T-cell (primary cell): ENCODE measurements at regions not wholly inside any gene's neighbourhood (a gene's known extent, or its start where the extent isn't known, plus 50 kb on each side); places are given as distances from the start of the nearest gene placed in this dataset.

Experiments used
- ATAC-seq, 4 experiments: fragments of 200-7000 bp in 3 of 4; fragments of 150-1000 bp in 1 of 4; cut with Tn5 transposase; replicated peaks in 1 of 4; 1 replicate in 3 of 4; 2 replicates in 1 of 4; pipeline ENCODE4 v1.10.0; 2021; ENCODE audit warnings: moderate library complexity in 3 of 4, mild to moderate bottlenecking in 2 of 4, moderate number of reproducible peaks in 1 of 4
- CTCF ChIA-PET, 2 donors: fragments of 300-600 bp; sonication (Branson Sonifier 250); formaldehyde crosslinking; loops; one replicate each; lab custom pipeline; 2022; ENCODE audit warnings: antibody characterized with exemption in 2 of 2; lab: Charles Lee
- POLR2A ChIA-PET, 2 donors: fragments of 300-600 bp; sonication (Branson Sonifier 250); formaldehyde crosslinking; loops; one replicate each; lab custom pipeline; 2022; ENCODE audit warnings: antibody characterized with exemption in 2 of 2; lab: Charles Lee
- DNase-seq, 35 experiments: peaks; one replicate each; pipeline versions ENCODE4 v3.0.0 to v3.0.0-alpha.2; 2013 to 2023
- H3K27ac ChIP-seq: one replicate; pipeline ENCODE4 v1.5.1; 2013; ENCODE audit warnings: low read length
- H3K27me3 ChIP-seq, 2 experiments: replicated peaks in 1 of 2; 1 replicate in 1 of 2; 2 replicates in 1 of 2; pipeline versions ENCODE4 v1.6.1 to v1.7.0; 2013; ENCODE audit warnings: low read length in 1 of 2, mixed read lengths in 1 of 2; ENCODE audit not compliant: control insufficient read depth in 2 of 2, insufficient read depth in 2 of 2; ENCODE audit errors: extremely low read depth in 1 of 2
- H3K36me3 ChIP-seq, 2 donors: 1 replicate in 1 of 2; 2 replicates in 1 of 2; pipeline versions ENCODE4 v1.6.1 to v1.7.0; 2013; ENCODE audit warnings: low read length in 1 of 2; ENCODE audit not compliant: control insufficient read depth in 2 of 2, insufficient read depth in 1 of 2; ENCODE audit errors: extremely low read depth in 1 of 2
- H3K4me1 ChIP-seq, 2 experiments: 1 replicate in 1 of 2; 2 replicates in 1 of 2; pipeline versions ENCODE4 v1.6.1 to v1.7.0; 2013; ENCODE audit warnings: low read length in 2 of 2, mixed read lengths in 1 of 2; ENCODE audit not compliant: insufficient read depth in 2 of 2, control insufficient read depth in 1 of 2; ENCODE audit errors: extremely low read depth in 1 of 2
- H3K4me3 ChIP-seq, 2 donors: 1 replicate in 1 of 2; 2 replicates in 1 of 2; pipeline versions ENCODE4 v1.5.1 to v1.7.0; 2013; ENCODE audit warnings: mild to moderate bottlenecking in 2 of 2, low read length in 1 of 2, moderate library complexity in 1 of 2; ENCODE audit not compliant: control insufficient read depth in 1 of 2; ENCODE audit errors: extremely low read depth in 1 of 2
- H3K9me3 ChIP-seq: 2 replicates; pipeline ENCODE4 v1.7.0; 2013
- H3K27ac Mint-ChIP-seq, 2 donors: one replicate each; pipeline ENCODE4 v1.8.0; 2020 to 2021; ENCODE audit warnings: mild to moderate bottlenecking in 2 of 2, mixed read lengths in 2 of 2
- H3K27me3 Mint-ChIP-seq, 2 donors: one replicate each; pipeline ENCODE4 v1.8.0; 2021 to 2022; ENCODE audit warnings: mixed read lengths in 2 of 2
- H3K36me3 Mint-ChIP-seq: one replicate; pipeline ENCODE4 v1.8.0; 2021; ENCODE audit warnings: mixed read lengths
- H3K4me1 Mint-ChIP-seq, 3 donors: one replicate each; pipeline ENCODE4 v1.8.0; 2020 to 2022; ENCODE audit warnings: mixed read lengths in 3 of 3, mild to moderate bottlenecking in 1 of 3
- H3K4me3 Mint-ChIP-seq, 3 donors: one replicate each; pipeline ENCODE4 v1.8.0; 2020 to 2022; ENCODE audit warnings: mild to moderate bottlenecking in 3 of 3, mixed read lengths in 3 of 3, moderate library complexity in 3 of 3
- H3K9me3 Mint-ChIP-seq, 3 donors: one replicate each; pipeline ENCODE4 v1.8.0; 2020 to 2022; ENCODE audit warnings: mixed read lengths in 3 of 3
- WGBS: methylation state at CpG from one replicate; pipeline ENCODE4 v1.1.5; 2013; ENCODE audit warnings: missing lambda C conversion rate; ENCODE audit not compliant: insufficient coverage; 5-methylcytosine and 5-hydroxymethylcytosine counted together

DNA sequence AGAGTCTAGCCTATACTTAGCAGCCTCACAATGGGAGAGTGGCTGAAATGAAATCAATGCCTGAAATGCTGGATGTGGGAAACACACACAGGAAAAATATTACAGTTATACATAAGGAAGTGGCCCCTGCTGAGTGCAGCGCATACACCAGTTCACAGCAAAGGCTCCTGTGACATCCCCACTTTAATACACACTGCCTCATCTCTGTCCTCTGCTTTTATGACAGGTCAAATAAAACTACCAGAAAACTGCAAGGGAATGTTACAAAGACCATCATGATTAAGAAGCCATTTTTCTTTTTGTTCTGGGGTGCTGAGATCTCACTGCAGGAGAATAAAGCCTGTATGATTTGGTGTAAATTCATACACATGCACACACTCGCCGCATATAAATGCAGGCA lies 214.3 kb downstream of the ARRDC4 start:
- CTCF ChIA-PET: no interaction called here
- POLR2A ChIA-PET: no interaction called here
- H3K4me1 Mint-ChIP-seq: peaks cover 3 to 14% (median 10%) of the 10 kb centered on the region in 3 donors
- no peak for ATAC-seq
- H3K36me3 Mint-ChIP-seq: no peaks in the 10 kb centered on the region
- WGBS: no CpG with 5 or more reads among the region's 3 CpGs
- no peak overlapping the region for H3K27ac Mint-ChIP-seq
- peaks cover 4 to 17% of the 10 kb centered on the region in 2 donors for H3K27me3 Mint-ChIP-seq
- Histone ChIP-seq H3K9me3 (no peaks in the 10 kb centered on the region), H3K4me3 (no peak overlapping the region), H3K27ac (no peak overlapping the region), H3K4me1 (no peaks in the 10 kb centered on the region), H3K27me3 (no peaks in the 10 kb centered on the region), H3K36me3 (no peaks in the 10 kb centered on the region)
- DNase-seq: no peak
- H3K9me3 Mint-ChIP-seq: no peaks in the 10 kb centered on the region
- H3K4me3 Mint-ChIP-seq: no peak overlapping the region

- Mint-ChIP-seq H3K4me1 (peaks cover 3 to 14% (median 10%) of the 10 kb centered on the region in 3 donors), H3K36me3 (no peaks in the 10 kb centered on the region), H3K27ac (no peak overlapping the region), H3K4me3 (no peak overlapping the region), H3K27me3 (peaks cover 15 to 17% of the 10 kb centered on the region in 2 donors), H3K9me3 (no peaks in the 10 kb centered on the region)
- Histone ChIP-seq H3K27me3 (no peaks in the 10 kb centered on the region), H3K4me1 (no peaks in the 10 kb centered on the region), H3K9me3 (no peaks in the 10 kb centered on the region), H3K36me3 (no peaks in the 10 kb centered on the region), H3K4me3 (no peak overlapping the region), H3K27ac (no peak overlapping the region)
- DNase-seq (peak in 15 of 35 experiments; percentile 1 to 55 (median 12)), ATAC-seq (peak in 2 of 4 experiments; percentile 54)
- 5% methylated on average over 8 of the region's 9 CpGs for WGBS
- POLR2A ChIA-PET: no interaction called here
- CTCF ChIA-PET: interaction anchor here in 1 of 2 donors (0.6 to 1.8 kb wide), 3 partner anchors 268 to 276 kb away, joined by 3 to 9 read pairs (median 3); no protein-coding TSS in a partner anchor
Measured at GRCh38 chr15:98177966-98178592, 217.6 kb downstream of the ARRDC4 start.

- Mint-ChIP-seq H3K4me3 (no peak overlapping the region), H3K36me3 (no peaks in the 10 kb centered on the region), H3K27me3 (peaks cover 15 to 17% of the 10 kb centered on the region in 2 donors), H3K9me3 (no peaks in the 10 kb centered on the region), H3K4me1 (peaks cover 3 to 14% (median 10%) of the 10 kb centered on the region in 3 donors), H3K27ac (no peak overlapping the region)
- Histone ChIP-seq H3K4me1 (no peaks in the 10 kb centered on the region), H3K9me3 (no peaks in the 10 kb centered on the region), H3K27ac (no peak overlapping the region), H3K36me3 (no peaks in the 10 kb centered on the region), H3K4me3 (no peak overlapping the region), H3K27me3 (no peaks in the 10 kb centered on the region)
- 46% methylated on average over 3 of the region's 7 CpGs for WGBS
- ChIA-PET POLR2A (no interaction called here), CTCF (interaction anchor here in 1 of 2 donors (1.0 to 1.8 kb wide), 2 partner anchors 268 to 274 kb away, joined by 3 to 9 read pairs; no protein-coding TSS in a partner anchor)
- no peak for ATAC-seq
- no peak for DNase-seq
Measured at GRCh38 chr15:98178861-98179260, 218.4 kb downstream of the ARRDC4 start.

DNA sequence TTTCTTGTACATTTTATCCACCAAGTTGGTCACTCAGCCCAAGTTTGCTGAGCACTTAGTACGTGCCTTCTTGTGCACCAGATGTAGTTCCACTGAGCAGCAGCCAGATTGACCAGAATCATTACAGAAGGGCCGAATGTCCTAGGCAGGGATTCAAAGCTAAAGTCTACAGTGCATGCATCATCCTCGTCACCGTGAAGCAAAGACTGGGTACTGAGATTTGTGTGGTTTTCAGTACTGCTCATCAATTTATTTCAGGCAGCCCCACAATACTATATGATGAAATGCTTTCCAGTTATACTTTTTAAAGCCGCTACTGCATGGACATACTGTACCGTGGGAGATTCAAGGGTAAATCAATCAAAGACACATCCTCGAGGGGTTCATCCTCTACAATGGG lies 227.0 kb downstream of the ARRDC4 start:
- peaks cover 0 to 5% (median 0%) of the 10 kb centered on the region in 3 donors for H3K9me3 Mint-ChIP-seq
- DNase-seq: no peak
- no peak overlapping the region for H3K4me3 Mint-ChIP-seq
- CTCF ChIA-PET: no interaction called here
- WGBS: 81% methylated on average over 4 of the region's 7 CpGs
- H3K4me3 ChIP-seq: no peak overlapping the region
- no peak overlapping the region for H3K27ac ChIP-seq
- no peaks in the 10 kb centered on the region for H3K4me1 ChIP-seq
- POLR2A ChIA-PET: no interaction called here
- H3K27ac Mint-ChIP-seq: no peak overlapping the region
- no peak for ATAC-seq
- no peaks in the 10 kb centered on the region for H3K9me3 ChIP-seq
- no peaks in the 10 kb centered on the region for H3K4me1 Mint-ChIP-seq
- no peaks in the 10 kb centered on the region for H3K27me3 ChIP-seq
- no peaks in the 10 kb centered on the region for H3K36me3 ChIP-seq
- peaks cover 2 to 10% of the 10 kb centered on the region in 2 donors for H3K27me3 Mint-ChIP-seq
- no peaks in the 10 kb centered on the region for H3K36me3 Mint-ChIP-seq

GRCh38 chr15:98190914-98191313 lies 230.4 kb downstream of the ARRDC4 start:
- Histone ChIP-seq H3K36me3 (no peaks in the 10 kb centered on the region), H3K4me1 (no peaks in the 10 kb centered on the region), H3K9me3 (no peaks in the 10 kb centered on the region), H3K4me3 (no peak overlapping the region), H3K27ac (no peak overlapping the region), H3K27me3 (no peaks in the 10 kb centered on the region)
- H3K4me1 Mint-ChIP-seq: no peaks in the 10 kb centered on the region
- DNase-seq: no peak
- H3K36me3 Mint-ChIP-seq: no peaks in the 10 kb centered on the region
- peaks cover 3 to 7% of the 10 kb centered on the region in 2 donors for H3K27me3 Mint-ChIP-seq
- no peak for ATAC-seq
- no peak overlapping the region for H3K4me3 Mint-ChIP-seq
- peaks cover 0 to 5% (median 0%) of the 10 kb centered on the region in 3 donors for H3K9me3 Mint-ChIP-seq
- CTCF ChIA-PET: no interaction called here
- POLR2A ChIA-PET: no interaction called here
- WGBS: 29% methylated on average over 1 of the region's 2 CpGs
- H3K27ac Mint-ChIP-seq: no peak overlapping the region

- Mint-ChIP-seq H3K4me3 (no peak overlapping the region), H3K9me3 (no peaks in the 10 kb centered on the region), H3K36me3 (no peaks in the 10 kb centered on the region), H3K4me1 (no peaks in the 10 kb centered on the region), H3K27me3 (peaks cover 3 to 8% of the 10 kb centered on the region in 2 donors), H3K27ac (no peak overlapping the region)
- no peak for ATAC-seq
- no peak for DNase-seq
- no peaks in the 10 kb centered on the region for H3K9me3 ChIP-seq
- CTCF ChIA-PET: no interaction called here
- peaks cover 0 to 2% of the 10 kb centered on the region in 2 experiments for H3K27me3 ChIP-seq
- no peak overlapping the region for H3K27ac ChIP-seq
- POLR2A ChIA-PET: no interaction called here
- H3K4me1 ChIP-seq: no peaks in the 10 kb centered on the region
- H3K36me3 ChIP-seq: no peaks in the 10 kb centered on the region
- no peak overlapping the region for H3K4me3 ChIP-seq
- WGBS: 86% methylated on average over 1 of the region's 3 CpGs
Measured at GRCh38 chr15:98195796-98196195, 235.3 kb downstream of the ARRDC4 start.
